Stimulated activated naive B cell treated with anti-CD40 and anti-IgM and Interleukin-4, amounts not matched to agents 10 μg/mL and 1 μg/mL and 100 μg/mL, for 72 hours (primary cell): ENCODE measurements at regions not wholly inside any gene's neighbourhood (a gene's known extent, or its start where the extent isn't known, plus 50 kb on each side); places are given as distances from the start of the nearest gene placed in this dataset.
A peak's percentile ranks its signal among the peaks of the same experiment; 100 is the strongest.

Source experiments
- ATAC-seq, 2 donors: fragments of 150-1000 bp; cut with Tn5 transposase; replicated peaks; 2 replicates each; pipeline ENCODE4 v1.10.0; 2021; ENCODE audit warnings: moderate library complexity in 1 of 2
- DNase-seq: peaks from one replicate; pipeline ENCODE4 v3.0.0; 2021
- H3K27ac Mint-ChIP-seq: one replicate; pipeline ENCODE4 v1.8.0; 2022; ENCODE audit warnings: mild to moderate bottlenecking, mixed read lengths
- H3K27me3 Mint-ChIP-seq, 2 donors: one replicate each; pipeline ENCODE4 v1.8.0; 2022; ENCODE audit warnings: mixed read lengths in 2 of 2
- H3K36me3 Mint-ChIP-seq, 2 donors: one replicate each; pipeline ENCODE4 v1.8.0; 2022; ENCODE audit warnings: mixed read lengths in 2 of 2, mild to moderate bottlenecking in 1 of 2
- H3K4me1 Mint-ChIP-seq, 2 donors: one replicate each; pipeline ENCODE4 v1.8.0; 2022; ENCODE audit warnings: mixed read lengths in 2 of 2, mild to moderate bottlenecking in 1 of 2
- H3K4me3 Mint-ChIP-seq, 2 donors: one replicate each; pipeline ENCODE4 v1.8.0; 2022; ENCODE audit warnings: mild to moderate bottlenecking in 2 of 2, mixed read lengths in 2 of 2, moderate library complexity in 1 of 2
- H3K9me3 Mint-ChIP-seq, 2 donors: one replicate each; pipeline ENCODE4 v1.8.0; 2022; ENCODE audit warnings: mixed read lengths in 2 of 2, mild to moderate bottlenecking in 1 of 2

GRCh38 chr5:20572614-20573013 lies 584.6 kb upstream of the CDH18 start:
- H3K27me3 Mint-ChIP-seq = no peaks in the 10 kb centered on the region
- no peak overlapping the region for H3K4me3 Mint-ChIP-seq
- no peak for DNase-seq
- H3K36me3 Mint-ChIP-seq = no peaks in the 10 kb centered on the region
- no peaks in the 10 kb centered on the region for H3K4me1 Mint-ChIP-seq
- H3K9me3 Mint-ChIP-seq = no peaks in the 10 kb centered on the region
- peak; percentile 21 to 31 for ATAC-seq
- H3K27ac Mint-ChIP-seq = no peak overlapping the region

GRCh38 chr5:20570486-20570885 lies 582.5 kb upstream of the CDH18 start:
- Mint-ChIP-seq H3K4me1 (no peaks in the 10 kb centered on the region), H3K4me3 (no peak overlapping the region), H3K9me3 (no peaks in the 10 kb centered on the region), H3K27me3 (no peaks in the 10 kb centered on the region), H3K27ac (no peak overlapping the region), H3K36me3 (no peaks in the 10 kb centered on the region)
- no peak for DNase-seq
- ATAC-seq = no peak

DNA sequence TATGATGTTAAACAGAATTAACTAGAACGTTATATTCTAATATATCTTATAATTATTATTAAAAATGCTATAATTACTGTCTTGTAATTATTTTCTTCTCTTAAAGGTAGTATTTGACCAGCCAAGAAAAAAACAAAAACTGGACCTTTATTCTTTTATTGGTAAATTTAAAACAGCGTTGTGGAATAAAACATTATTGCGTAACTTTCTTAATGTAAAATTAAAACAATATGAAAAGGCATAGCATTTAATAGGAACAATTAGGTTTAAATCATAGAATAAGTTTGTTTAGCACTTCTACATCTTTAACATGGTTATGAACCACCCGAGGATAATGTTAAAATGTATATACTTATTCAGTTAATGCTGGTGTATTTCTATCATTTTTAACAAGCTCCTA lies 574.5 kb upstream of the CDH18 start:
- H3K4me3 Mint-ChIP-seq = no peak overlapping the region
- H3K27me3 Mint-ChIP-seq = no peaks in the 10 kb centered on the region
- H3K4me1 Mint-ChIP-seq = no peaks in the 10 kb centered on the region
- no peaks in the 10 kb centered on the region for H3K9me3 Mint-ChIP-seq
- no peak overlapping the region for H3K27ac Mint-ChIP-seq
- no peak for DNase-seq
- no peaks in the 10 kb centered on the region for H3K36me3 Mint-ChIP-seq
- ATAC-seq = no peak

GRCh38 chr5:20559845-20560244 lies 571.8 kb upstream of the CDH18 start:
- peaks cover 0 to 1% of the 10 kb centered on the region in 2 donors for H3K9me3 Mint-ChIP-seq
- no peak for DNase-seq
- no peak overlapping the region for H3K4me3 Mint-ChIP-seq
- H3K36me3 Mint-ChIP-seq = no peaks in the 10 kb centered on the region
- H3K27me3 Mint-ChIP-seq = no peaks in the 10 kb centered on the region
- no peak for ATAC-seq
- H3K4me1 Mint-ChIP-seq = no peaks in the 10 kb centered on the region
- no peak overlapping the region for H3K27ac Mint-ChIP-seq

- Mint-ChIP-seq H3K4me1 (no peaks in the 10 kb centered on the region), H3K27ac (no peak overlapping the region), H3K27me3 (no peaks in the 10 kb centered on the region), H3K4me3 (no peak overlapping the region), H3K9me3 (peaks cover 0 to 3% of the 10 kb centered on the region in 2 donors), H3K36me3 (no peaks in the 10 kb centered on the region)
- DNase-seq = no peak
- ATAC-seq = no peak
Observed at GRCh38 chr5:20556115-20556763, 568.2 kb upstream of the CDH18 start.

- no peak for ATAC-seq
Observed at GRCh38 chr5:20555034-20555433, 567.0 kb upstream of the CDH18 start.

DNA sequence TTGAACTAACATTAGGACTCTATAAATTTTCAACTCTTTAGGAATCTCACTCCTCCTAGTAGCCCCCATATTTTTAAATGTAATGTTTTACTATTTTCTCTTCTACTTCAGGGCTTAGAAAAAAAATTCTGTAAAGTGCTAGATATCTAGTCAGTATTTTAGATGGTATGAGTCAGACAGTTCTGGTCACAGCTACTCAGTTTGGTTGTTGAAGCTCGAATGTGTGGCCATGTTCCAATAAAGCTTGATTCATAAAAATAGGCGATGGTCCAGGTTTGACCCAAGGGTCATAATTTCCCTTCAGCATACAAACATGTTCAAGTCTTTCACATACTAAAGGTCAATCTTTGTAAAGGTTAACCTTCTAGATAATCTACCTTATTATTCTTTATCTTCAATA lies 566.0 kb upstream of the CDH18 start:
- H3K27me3 Mint-ChIP-seq = no peaks in the 10 kb centered on the region
- H3K4me3 Mint-ChIP-seq = no peak overlapping the region
- no peak overlapping the region for H3K27ac Mint-ChIP-seq
- ATAC-seq (no peak), DNase-seq (no peak)
- H3K9me3 Mint-ChIP-seq = peaks cover 0 to 3% of the 10 kb centered on the region in 2 donors
- no peaks in the 10 kb centered on the region for H3K36me3 Mint-ChIP-seq
- no peaks in the 10 kb centered on the region for H3K4me1 Mint-ChIP-seq

More at GRCh38 chr5:20555034-20555433, 567.0 kb upstream of the CDH18 start:
- Mint-ChIP-seq H3K4me3 (no peak overlapping the region), H3K4me1 (no peaks in the 10 kb centered on the region), H3K27ac (no peak overlapping the region), H3K36me3 (no peaks in the 10 kb centered on the region), H3K27me3 (no peaks in the 10 kb centered on the region), H3K9me3 (peaks cover 0 to 3% of the 10 kb centered on the region in 2 donors)
- no peak for DNase-seq

GRCh38 chr5:20537911-20538703 lies 550.1 kb upstream of the CDH18 start:
- Mint-ChIP-seq H3K27me3 (no peaks in the 10 kb centered on the region), H3K27ac (no peak overlapping the region), H3K9me3 (peaks cover 0 to 4% of the 10 kb centered on the region in 2 donors), H3K36me3 (no peaks in the 10 kb centered on the region), H3K4me3 (no peak overlapping the region), H3K4me1 (no peaks in the 10 kb centered on the region)
- ATAC-seq (no peak), DNase-seq (no peak)

- no peaks in the 10 kb centered on the region for H3K4me1 Mint-ChIP-seq
- no peak overlapping the region for H3K4me3 Mint-ChIP-seq
- peaks cover 0 to 4% of the 10 kb centered on the region in 2 donors for H3K9me3 Mint-ChIP-seq
- ATAC-seq (no peak), DNase-seq (no peak)
- no peaks in the 10 kb centered on the region for H3K27me3 Mint-ChIP-seq
- no peaks in the 10 kb centered on the region for H3K36me3 Mint-ChIP-seq
- H3K27ac Mint-ChIP-seq = no peak overlapping the region
Observed at GRCh38 chr5:20536813-20537212, 548.8 kb upstream of the CDH18 start.

DNA sequence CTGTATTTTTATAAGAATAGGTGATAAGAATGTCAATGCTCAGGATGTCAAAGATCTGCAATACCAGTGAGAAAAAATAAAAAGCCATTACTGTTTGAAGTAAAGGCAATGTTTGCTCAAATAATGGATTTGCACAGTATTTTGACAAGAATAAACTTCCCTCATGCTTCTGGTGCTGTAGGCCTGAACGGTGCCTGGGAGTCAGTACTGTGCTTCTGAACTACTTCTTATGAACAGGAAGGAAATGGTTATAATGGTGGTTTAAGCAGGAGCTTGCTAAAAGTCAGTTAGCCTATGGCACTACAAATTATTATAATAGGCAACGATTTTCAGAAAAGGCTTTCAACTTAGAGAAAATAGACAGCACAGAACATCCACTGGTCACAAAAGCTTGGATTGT lies 548.3 kb upstream of the CDH18 start:
- Mint-ChIP-seq H3K9me3 (peaks cover 0 to 4% of the 10 kb centered on the region in 2 donors), H3K27ac (no peak overlapping the region), H3K4me1 (no peaks in the 10 kb centered on the region), H3K27me3 (no peaks in the 10 kb centered on the region), H3K36me3 (no peaks in the 10 kb centered on the region), H3K4me3 (no peak overlapping the region)
- ATAC-seq (no peak), DNase-seq (no peak)

DNA sequence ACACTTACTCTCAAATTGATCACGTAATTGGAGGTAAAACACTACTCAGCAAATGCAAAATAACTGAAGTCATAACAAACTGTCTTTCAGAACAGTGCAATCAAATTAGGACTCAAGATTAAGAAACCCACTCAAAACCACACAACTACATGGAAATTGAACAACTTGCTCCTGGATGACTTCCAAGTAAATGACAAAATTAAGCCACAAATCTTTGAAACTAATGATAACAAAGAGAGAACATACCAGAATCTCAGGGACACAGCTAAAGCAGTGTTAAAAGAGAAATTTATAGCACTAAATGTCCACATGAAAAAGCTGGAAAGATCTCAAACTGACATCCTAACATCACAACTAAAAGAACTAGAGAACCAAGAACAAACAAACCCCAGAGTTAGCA lies 540.5 kb upstream of the CDH18 start:
- no peaks in the 10 kb centered on the region for H3K27me3 Mint-ChIP-seq
- ATAC-seq (no peak), DNase-seq (no peak)
- no peaks in the 10 kb centered on the region for H3K4me1 Mint-ChIP-seq
- peaks cover 5 to 8% of the 10 kb centered on the region in 2 donors for H3K9me3 Mint-ChIP-seq
- no peaks in the 10 kb centered on the region for H3K36me3 Mint-ChIP-seq
- H3K4me3 Mint-ChIP-seq = no peak overlapping the region
- H3K27ac Mint-ChIP-seq = no peak overlapping the region

- no peak overlapping the region for H3K27ac Mint-ChIP-seq
- H3K9me3 Mint-ChIP-seq = peaks cover 5 to 8% of the 10 kb centered on the region in 2 donors
- DNase-seq (no peak), ATAC-seq (no peak)
- H3K4me1 Mint-ChIP-seq = no peaks in the 10 kb centered on the region
- no peak overlapping the region for H3K4me3 Mint-ChIP-seq
- no peaks in the 10 kb centered on the region for H3K27me3 Mint-ChIP-seq
- H3K36me3 Mint-ChIP-seq = no peaks in the 10 kb centered on the region
Observed at GRCh38 chr5:20524991-20525529, 537.1 kb upstream of the CDH18 start.

- Mint-ChIP-seq H3K27ac (no peak overlapping the region), H3K4me1 (no peaks in the 10 kb centered on the region), H3K9me3 (peaks cover 0 to 5% of the 10 kb centered on the region in 2 donors), H3K27me3 (no peaks in the 10 kb centered on the region), H3K4me3 (no peak overlapping the region), H3K36me3 (no peaks in the 10 kb centered on the region)
- DNase-seq (no peak), ATAC-seq (no peak)
Observed at GRCh38 chr5:20522905-20523482, 535.0 kb upstream of the CDH18 start.

- DNase-seq (no peak), ATAC-seq (no peak)
- H3K36me3 Mint-ChIP-seq = no peaks in the 10 kb centered on the region
- no peaks in the 10 kb centered on the region for H3K4me1 Mint-ChIP-seq
- no peak overlapping the region for H3K27ac Mint-ChIP-seq
- H3K9me3 Mint-ChIP-seq = no peaks in the 10 kb centered on the region
- no peaks in the 10 kb centered on the region for H3K27me3 Mint-ChIP-seq
- no peak overlapping the region for H3K4me3 Mint-ChIP-seq
Observed at GRCh38 chr5:20515606-20516005, 527.6 kb upstream of the CDH18 start.

- ATAC-seq (no peak), DNase-seq (no peak)
- no peaks in the 10 kb centered on the region for H3K36me3 Mint-ChIP-seq
- no peak overlapping the region for H3K4me3 Mint-ChIP-seq
- peaks cover 0 to 1% of the 10 kb centered on the region in 2 donors for H3K9me3 Mint-ChIP-seq
- no peaks in the 10 kb centered on the region for H3K27me3 Mint-ChIP-seq
- no peaks in the 10 kb centered on the region for H3K4me1 Mint-ChIP-seq
- H3K27ac Mint-ChIP-seq = no peak overlapping the region
Observed at GRCh38 chr5:20514145-20514544, 526.1 kb upstream of the CDH18 start.
